H9 (cell line): ENCODE measurements at regions not wholly inside any gene's neighbourhood (a gene's known extent, or its start where the extent isn't known, plus 50 kb on each side); places are given as distances from the start of the nearest gene placed in this dataset.

Experiments used
- DNase-seq: peaks from one replicate; pipeline ENCODE4 v3.0.0-alpha.2; 2017
- H2AFZ ChIP-seq: one replicate; pipeline ENCODE4 v1.6.1; 2013; ENCODE audit warnings: mild to moderate bottlenecking, low read length, control low read depth, moderate library complexity
- H2AK5ac ChIP-seq: 2 replicates; pipeline ENCODE4 v1.6.1; 2013; ENCODE audit warnings: low read length, control low read depth, mixed read lengths; ENCODE audit not compliant: insufficient read length
- H2BK120ac ChIP-seq: one replicate; pipeline ENCODE4 v1.6.1; 2013; ENCODE audit warnings: low read depth, mild to moderate bottlenecking, low read length, control low read depth, inconsistent platforms; ENCODE audit not compliant: poor library complexity, severe bottlenecking
- H2BK12ac ChIP-seq: 2 replicates; pipeline ENCODE4 v1.6.1; 2013; ENCODE audit warnings: low read length, control low read depth, mixed read lengths, low read depth; ENCODE audit not compliant: insufficient read length
- H2BK15ac ChIP-seq: 2 replicates; pipeline ENCODE4 v1.6.1; 2013; ENCODE audit warnings: low read depth, low read length, control low read depth
- H2BK20ac ChIP-seq: one replicate; pipeline ENCODE4 v1.6.1; 2013; ENCODE audit warnings: low read depth, mild to moderate bottlenecking, low read length, control low read depth, inconsistent platforms; ENCODE audit not compliant: poor library complexity, severe bottlenecking
- H2BK5ac ChIP-seq: 2 replicates; pipeline ENCODE4 v1.6.1; 2013; ENCODE audit warnings: low read length, control low read depth, mixed read lengths; ENCODE audit not compliant: insufficient read length
- H3K14ac ChIP-seq: 2 replicates; pipeline ENCODE4 v1.6.1; 2013; ENCODE audit warnings: low read length, control low read depth; ENCODE audit not compliant: insufficient read depth
- H3K18ac ChIP-seq: 2 replicates; pipeline ENCODE4 v1.6.1; 2013; ENCODE audit warnings: low read depth, mild to moderate bottlenecking, mixed read lengths, low read length, control low read depth; ENCODE audit not compliant: insufficient read length
- H3K23ac ChIP-seq: 2 replicates; pipeline ENCODE4 v1.6.1; 2013; ENCODE audit warnings: low read length, control low read depth, mixed read lengths, low read depth; ENCODE audit not compliant: insufficient read length
- H3K23me2 ChIP-seq: 2 replicates; pipeline ENCODE4 v1.6.1; 2013; ENCODE audit warnings: low read depth, mild to moderate bottlenecking, mixed read lengths, low read length, control low read depth; ENCODE audit not compliant: insufficient read length, poor library complexity, severe bottlenecking
- H3K27ac ChIP-seq: 2 replicates; pipeline ENCODE4 v1.5.1; 2013; ENCODE audit warnings: low read length, control low read depth, mixed read lengths, low read depth; ENCODE audit not compliant: insufficient read length
- H3K27me3 ChIP-seq: 2 replicates; pipeline ENCODE4 v1.6.1; 2013; ENCODE audit warnings: low read length, control low read depth, inconsistent platforms; ENCODE audit not compliant: insufficient read depth
- H3K4ac ChIP-seq: 2 replicates; pipeline ENCODE4 v1.6.1; 2013; ENCODE audit warnings: low read depth, mild to moderate bottlenecking, control low read depth, inconsistent platforms, low read length, moderate library complexity
- H3K4me1 ChIP-seq: 2 replicates; pipeline ENCODE4 v1.6.1; 2013; ENCODE audit warnings: low read length, control low read depth, inconsistent platforms; ENCODE audit not compliant: insufficient read depth
- H3K4me2 ChIP-seq: 2 replicates; pipeline ENCODE4 v1.6.1; 2013; ENCODE audit warnings: low read length, control low read depth, mixed read lengths; ENCODE audit not compliant: insufficient read length, insufficient read depth
- H3K56ac ChIP-seq: 2 replicates; pipeline ENCODE4 v1.6.1; 2013; ENCODE audit warnings: low read depth, mild to moderate bottlenecking, mixed read lengths, low read length, control low read depth; ENCODE audit not compliant: insufficient read length
- H3K79me1 ChIP-seq: 2 replicates; pipeline ENCODE4 v1.6.1; 2013; ENCODE audit warnings: low read depth, mild to moderate bottlenecking, moderate library complexity, low read length, control low read depth, inconsistent platforms; ENCODE audit not compliant: insufficient read depth, poor library complexity, severe bottlenecking
- H3K79me2 ChIP-seq: 2 replicates; pipeline ENCODE4 v1.6.1; 2013; ENCODE audit warnings: low read length, control low read depth, inconsistent platforms; ENCODE audit not compliant: insufficient read depth
- H3K9ac ChIP-seq: 2 replicates; pipeline ENCODE4 v1.6.1; 2013; ENCODE audit warnings: low read length, control low read depth, mixed read lengths; ENCODE audit not compliant: insufficient read length; ENCODE audit errors: extremely low read depth
- H3K9me3 ChIP-seq: one replicate; pipeline ENCODE4 v1.6.1; 2013; ENCODE audit warnings: low read depth, low read length, inconsistent platforms; ENCODE audit not compliant: control insufficient read depth
- H3T11ph ChIP-seq: one replicate; pipeline ENCODE4 v1.6.1; 2013; ENCODE audit warnings: mild to moderate bottlenecking, low read length, control low read depth, inconsistent platforms
- H4K20me1 ChIP-seq: one replicate; pipeline ENCODE4 v1.6.1; 2013; ENCODE audit not compliant: control insufficient read depth, insufficient read length, insufficient read depth
- H4K5ac ChIP-seq: 2 replicates; pipeline ENCODE4 v1.6.1; 2013; ENCODE audit warnings: low read depth, mild to moderate bottlenecking, mixed read lengths, low read length, control low read depth; ENCODE audit not compliant: insufficient read length
- H4K8ac ChIP-seq: replicated peaks from 2 replicates; pipeline ENCODE4 v1.6.1; 2013; ENCODE audit warnings: low read length, control low read depth, mixed read lengths, low read depth; ENCODE audit not compliant: insufficient read length
- H4K91ac ChIP-seq: 2 replicates; pipeline ENCODE4 v1.6.1; 2013; ENCODE audit warnings: low read depth, mild to moderate bottlenecking, moderate library complexity, mixed read lengths, low read length, control low read depth; ENCODE audit not compliant: insufficient read length
- H3K27ac Mint-ChIP-seq, 3 experiments: 2 replicates in 2 of 3; 3 replicates in 1 of 3; pipeline ENCODE4 v1.8.0; 2020 to 2021; ENCODE audit warnings: mixed read lengths in 3 of 3, mild to moderate bottlenecking in 1 of 3, moderate library complexity in 1 of 3
- H3K27me3 Mint-ChIP-seq: 2 replicates; pipeline ENCODE4 v1.8.0; 2021; ENCODE audit warnings: low read depth, mild to moderate bottlenecking, moderate library complexity, mixed read lengths
- H3K36me3 Mint-ChIP-seq, 3 experiments: 2 replicates in 2 of 3; 3 replicates in 1 of 3; pipeline ENCODE4 v1.8.0; 2020 to 2021; ENCODE audit warnings: low read depth in 3 of 3, mixed read lengths in 3 of 3; ENCODE audit not compliant: insufficient read depth in 1 of 3
- H3K4me1 Mint-ChIP-seq, 2 experiments: 2 replicates each; pipeline ENCODE4 v1.8.0; 2020; ENCODE audit warnings: mixed read lengths in 2 of 2
- H3K4me3 Mint-ChIP-seq, 2 experiments: 2 replicates in 1 of 2; 3 replicates in 1 of 2; pipeline ENCODE4 v1.8.0; 2020 to 2021; ENCODE audit warnings: mild to moderate bottlenecking in 2 of 2, mixed read lengths in 2 of 2, moderate library complexity in 1 of 2
- H3K9me3 Mint-ChIP-seq, 2 experiments: 2 replicates in 1 of 2; 3 replicates in 1 of 2; pipeline ENCODE4 v1.8.0; 2020; ENCODE audit warnings: mild to moderate bottlenecking in 2 of 2, mixed read lengths in 2 of 2, moderate library complexity in 1 of 2
- CTCF ChIP-seq: fragments of 200-600 bp; sonication (generic); conservative IDR thresholded peaks from 3 replicates; pipeline ENCODE4 v1.8.0; 2021; ENCODE audit warnings: antibody characterized with exemption, mild to moderate bottlenecking
- WGBS: extraction: QIAGEN DNeasy Blood & Tissue Kit; methylation state at CpG from one replicate; pipeline ENCODE4 v1.1.7; 2013; ENCODE audit warnings: missing lambda C conversion rate, low lambda C conversion rate, mixed read lengths; ENCODE audit not compliant: insufficient read length; ENCODE audit errors: extremely low coverage; 5-methylcytosine and 5-hydroxymethylcytosine counted together

- no peak overlapping the region for H2BK15ac ChIP-seq
- H3K23me2 ChIP-seq, result no peaks in the 10 kb centered on the region
- no peak overlapping the region for H2AFZ ChIP-seq
- no peak overlapping the region for H3K56ac ChIP-seq
- H3K4ac ChIP-seq, result no peak overlapping the region
- no peak overlapping the region for H3T11ph ChIP-seq
- Mint-ChIP-seq H3K9me3 (no peaks in the 10 kb centered on the region), H3K36me3 (no peaks in the 10 kb centered on the region), H3K4me3 (no peak overlapping the region), H3K4me1 (peaks cover 0 to 6% of the 10 kb centered on the region in 2 experiments; a peak in 2 of 4 replicates), H3K27ac (no peak overlapping the region), H3K27me3 (no peaks in the 10 kb centered on the region)
- TF ChIP-seq CTCF, result no peak
- DNase-seq, result no peak
- no peak overlapping the region for H2BK20ac ChIP-seq
- no peak overlapping the region for H4K5ac ChIP-seq
- no peak overlapping the region for H3K4me2 ChIP-seq
- H3K79me1 ChIP-seq, result no peaks in the 10 kb centered on the region
- no peak overlapping the region for H3K27ac ChIP-seq
- no peak overlapping the region for H3K9ac ChIP-seq
- H3K27me3 ChIP-seq, result no peaks in the 10 kb centered on the region
- no peak overlapping the region for H3K18ac ChIP-seq
- no peaks in the 10 kb centered on the region for H3K4me1 ChIP-seq
- H4K91ac ChIP-seq, result no peak overlapping the region
- no peaks in the 10 kb centered on the region for H4K20me1 ChIP-seq
- H3K9me3 ChIP-seq, result no peaks in the 10 kb centered on the region
- H3K23ac ChIP-seq, result no peak overlapping the region
- H2BK5ac ChIP-seq, result no peak overlapping the region
- H2AK5ac ChIP-seq, result no peak overlapping the region
- H2BK120ac ChIP-seq, result no peak overlapping the region
- WGBS, result no CpG with 5 or more reads among the region's 13 CpGs
- H4K8ac ChIP-seq, result no peak overlapping the region
- H3K79me2 ChIP-seq, result no peaks in the 10 kb centered on the region
- H2BK12ac ChIP-seq, result no peak overlapping the region
- no peak overlapping the region for H3K14ac ChIP-seq
Observed at GRCh38 chr1:239823852-239824251, 267.8 kb upstream of the FMN2 start.
